ENCODE measurements at regions not wholly inside any gene's neighbourhood (a gene's known extent, or its start where the extent isn't known, plus 50 kb on each side); places are given as distances from the start of the nearest gene placed in this dataset.

DNA sequence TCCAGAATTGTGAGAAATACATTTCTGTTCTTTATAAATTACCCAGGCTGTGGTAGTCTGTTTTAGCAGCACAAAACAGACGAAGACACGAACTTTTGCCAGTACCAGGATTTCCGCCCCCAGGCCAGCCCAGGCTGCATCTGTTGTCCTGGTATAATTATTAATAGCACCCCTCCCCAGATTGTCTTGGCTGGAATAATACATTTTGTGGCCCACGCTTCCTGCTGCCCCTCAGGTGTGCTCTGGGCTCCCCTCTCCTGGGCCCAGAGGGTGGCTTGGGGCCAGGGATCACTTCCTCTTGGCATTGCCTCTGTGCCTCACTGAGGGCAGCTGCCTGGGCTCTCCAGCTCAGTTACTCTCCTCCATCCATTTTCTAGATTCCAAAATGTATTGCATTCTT, 102.1 kb upstream of the HS6ST1 start:
- POLR2A ChIA-PET = no interaction called here
- WGBS (ENCODE audit: insufficient coverage, low coverage, missing lambda C conversion rate) = 3% methylated on average over 4 of the region's 4 CpGs

More for the DNA sequence above, 102.1 kb upstream of the HS6ST1 start:
- FAIRE-seq (no peak), DNase-seq (ENCODE audit: extremely low read depth in 1 of 4, low spot score in 3 of 4) (no peak), ATAC-seq (no peak)
- intact Hi-C loops (cut with micrococcal nuclease) = no loop called here
- H3K4me3 ChIP-seq = no peak overlapping the region
- no peak overlapping the region for H2AFZ ChIP-seq (ENCODE audit: low read depth, low read length)
- H3K9ac ChIP-seq (ENCODE audit: insufficient read depth in 1 of 2, low read depth in 2 of 2, low read length in 2 of 2) = no peak overlapping the region
- H3K4me1 ChIP-seq (replicated peaks in 1 of 2; ENCODE audit: control insufficient read depth in 2 of 2, insufficient read depth in 2 of 2, low read length in 2 of 2) = no peaks in the 10 kb centered on the region
- no peaks in the 10 kb centered on the region for H3K79me2 ChIP-seq (ENCODE audit: control insufficient read depth, insufficient read depth, low read length)
- H3K9me1 ChIP-seq (ENCODE audit: control insufficient read depth, insufficient read depth, low read length) = no peaks in the 10 kb centered on the region
- BruUV-seq (replicated peaks) = no TSS peak
- no peak overlapping the region for H3K27ac ChIP-seq (ENCODE audit: extremely low read depth, low read depth, low read length)
- CTCF ChIA-PET (ENCODE audit: low intra/inter-chr PET ratio) = no interaction called here
- no peaks in the 10 kb centered on the region; the same call in 1 of the 2 replicates for H3K9me3 ChIP-seq (replicated peaks; ENCODE audit: control insufficient read depth, insufficient read depth, low read depth, low read length)
- in situ Hi-C loops (cut with MboI) = no loop called here
- no peaks in the 10 kb centered on the region for H4K20me1 ChIP-seq (replicated peaks; ENCODE audit: control insufficient read depth, insufficient read depth, low read length)
- TF ChIP-seq, protein P1, sequence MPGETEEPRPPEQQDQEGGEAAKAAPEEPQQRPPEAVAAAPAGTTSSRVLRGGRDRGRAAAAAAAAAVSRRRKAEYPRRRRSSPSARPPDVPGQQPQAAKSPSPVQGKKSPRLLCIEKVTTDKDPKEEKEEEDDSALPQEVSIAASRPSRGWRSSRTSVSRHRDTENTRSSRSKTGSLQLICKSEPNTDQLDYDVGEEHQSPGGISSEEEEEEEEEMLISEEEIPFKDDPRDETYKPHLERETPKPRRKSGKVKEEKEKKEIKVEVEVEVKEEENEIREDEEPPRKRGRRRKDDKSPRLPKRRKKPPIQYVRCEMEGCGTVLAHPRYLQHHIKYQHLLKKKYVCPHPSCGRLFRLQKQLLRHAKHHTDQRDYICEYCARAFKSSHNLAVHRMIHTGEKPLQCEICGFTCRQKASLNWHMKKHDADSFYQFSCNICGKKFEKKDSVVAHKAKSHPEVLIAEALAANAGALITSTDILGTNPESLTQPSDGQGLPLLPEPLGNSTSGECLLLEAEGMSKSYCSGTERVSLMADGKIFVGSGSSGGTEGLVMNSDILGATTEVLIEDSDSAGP (CRISPR knock-in tag; IDR thresholded peaks at IDR 0.05) = no peak
- TF ChIP-seq SMARCA5 (IDR thresholded peaks at IDR 0.05) (no peak), ZEB2 (IDR thresholded peaks at IDR 0.05) (no peak), MXI1 (IDR thresholded peaks at IDR 0.05; ENCODE audit: low read depth, low read length) (no peak), HNRNPL (IDR thresholded peaks at IDR 0.05; ENCODE audit: low read depth, low read length) (no peak), NFRKB (IDR thresholded peaks at IDR 0.05; ENCODE audit: low read depth) (no peak), ZNF175 (CRISPR knock-in tag; IDR thresholded peaks at IDR 0.05; ENCODE audit: low read depth) (no peak), GABPB1 (CRISPR knock-in tag; IDR thresholded peaks at IDR 0.05) (no peak), ZNF561 (CRISPR knock-in tag; conservative IDR thresholded peaks at IDR 0.05) (no peak), CREM (IDR thresholded peaks at IDR 0.05; ENCODE audit: low read depth) (no peak), EGR1 (conservative IDR thresholded peaks at IDR 0.05) (no peak)
- TF ChIP-seq, protein P2, sequence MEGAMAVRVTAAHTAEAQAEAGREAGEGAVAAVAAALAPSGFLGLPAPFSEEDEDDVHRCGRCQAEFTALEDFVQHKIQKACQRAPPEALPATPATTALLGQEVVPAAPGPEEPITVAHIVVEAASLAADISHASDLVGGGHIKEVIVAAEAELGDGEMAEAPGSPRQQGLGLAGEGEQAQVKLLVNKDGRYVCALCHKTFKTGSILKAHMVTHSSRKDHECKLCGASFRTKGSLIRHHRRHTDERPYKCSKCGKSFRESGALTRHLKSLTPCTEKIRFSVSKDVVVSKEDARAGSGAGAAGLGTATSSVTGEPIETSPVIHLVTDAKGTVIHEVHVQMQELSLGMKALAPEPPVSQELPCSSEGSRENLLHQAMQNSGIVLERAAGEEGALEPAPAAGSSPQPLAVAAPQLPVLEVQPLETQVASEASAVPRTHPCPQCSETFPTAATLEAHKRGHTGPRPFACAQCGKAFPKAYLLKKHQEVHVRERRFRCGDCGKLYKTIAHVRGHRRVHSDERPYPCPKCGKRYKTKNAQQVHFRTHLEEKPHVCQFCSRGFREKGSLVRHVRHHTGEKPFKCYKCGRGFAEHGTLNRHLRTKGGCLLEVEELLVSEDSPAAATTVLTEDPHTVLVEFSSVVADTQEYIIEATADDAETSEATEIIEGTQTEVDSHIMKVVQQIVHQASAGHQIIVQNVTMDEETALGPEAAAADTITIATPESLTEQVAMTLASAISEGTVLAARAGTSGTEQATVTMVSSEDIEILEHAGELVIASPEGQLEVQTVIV (CRISPR knock-in tag; IDR thresholded peaks at IDR 0.05; ENCODE audit: borderline replicate concordance) = no peak
- TF ChIP-seq, protein P3, sequence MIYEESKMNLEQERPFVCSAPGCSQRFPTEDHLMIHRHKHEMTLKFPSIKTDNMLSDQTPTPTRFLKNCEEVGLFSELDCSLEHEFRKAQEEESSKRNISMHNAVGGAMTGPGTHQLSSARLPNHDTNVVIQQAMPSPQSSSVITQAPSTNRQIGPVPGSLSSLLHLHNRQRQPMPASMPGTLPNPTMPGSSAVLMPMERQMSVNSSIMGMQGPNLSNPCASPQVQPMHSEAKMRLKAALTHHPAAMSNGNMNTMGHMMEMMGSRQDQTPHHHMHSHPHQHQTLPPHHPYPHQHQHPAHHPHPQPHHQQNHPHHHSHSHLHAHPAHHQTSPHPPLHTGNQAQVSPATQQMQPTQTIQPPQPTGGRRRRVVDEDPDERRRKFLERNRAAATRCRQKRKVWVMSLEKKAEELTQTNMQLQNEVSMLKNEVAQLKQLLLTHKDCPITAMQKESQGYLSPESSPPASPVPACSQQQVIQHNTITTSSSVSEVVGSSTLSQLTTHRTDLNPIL (CRISPR knock-in tag; IDR thresholded peaks at IDR 0.05) = no peak
- peaks cover 7 to 46% of the 10 kb centered on the region in 2 experiments; a peak in 4 of 5 replicates for H3K27me3 ChIP-seq (ENCODE audit: control insufficient read depth in 2 of 2, insufficient read depth in 2 of 2, low read length in 2 of 2)
- no peaks in the 10 kb centered on the region for H3K36me3 ChIP-seq (ENCODE audit: control insufficient read depth, insufficient read depth, low read length)
- no peak overlapping the region for H3K4me2 ChIP-seq (ENCODE audit: insufficient read depth, low read length)
